Thyroid gland (tissue), 4 donors: ENCODE measurements at regions not wholly inside any gene's neighbourhood (a gene's known extent, or its start where the extent isn't known, plus 50 kb on each side); places are given as distances from the start of the nearest gene placed in this dataset.
"Not testable (repeated sequence)": the region's sequence is repeated elsewhere in the genome, so short reads cannot be mapped to it uniquely, and the experiment has no call there.

Experiments used
- CTCF ChIP-seq, 6 experiments: fragments of 200-600 bp in 3 of 6; fragments of 450-650 bp in 3 of 6; sonication (generic) in 3 of 6; IDR thresholded peaks; one replicate each; pipeline ENCODE4 v1.5.1; 2016 to 2019; ENCODE audit warnings: antibody characterized with exemption in 6 of 6, mild to moderate bottlenecking in 2 of 6, inconsistent platforms in 1 of 6, moderate library complexity in 1 of 6
- POLR2A ChIP-seq, 2 donors: fragments of 450-650 bp; IDR thresholded peaks; one replicate each; pipeline ENCODE4 v1.6.1; 2017; ENCODE audit warnings: antibody characterized with exemption in 2 of 2, mild to moderate bottlenecking in 2 of 2, moderate library complexity in 1 of 2

GRCh38 chr2:45096038-45096437, 86.8 kb upstream of the SIX2 start:
- not testable (repeated sequence) for TF ChIP-seq CTCF, POLR2A (IDR thresholded peaks at IDR 0.05)
